H1 (cell line): ENCODE measurements at regions not wholly inside any gene's neighbourhood (a gene's known extent, or its start where the extent isn't known, plus 50 kb on each side); places are given as distances from the start of the nearest gene placed in this dataset.

Experiments
- BCL11A ChIP-seq, 2 experiments: IDR thresholded peaks; one replicate each; pipeline ENCODE4 v1.6.1; 2011; ENCODE audit warnings: low read depth in 2 of 2, low read length in 2 of 2, mild to moderate bottlenecking in 2 of 2
- CBX5 ChIP-seq: fragments of 300-800, 300-1000 bp; sonication (generic); IDR thresholded peaks from 2 replicates; pipeline ENCODE4 v1.7.1; 2016; ENCODE audit warnings: antibody characterized with exemption, low read length, low read depth
- CBX8 ChIP-seq: fragments of 300-800, 300-1000 bp; sonication (generic); IDR thresholded peaks from 2 replicates; pipeline ENCODE4 v1.7.1; 2016; ENCODE audit warnings: low read depth, low read length, borderline replicate concordance
- EP300 ChIP-seq, 2 experiments: IDR thresholded peaks; 1 replicate in 1 of 2; 2 replicates in 1 of 2; pipeline ENCODE4 v1.6.1; 2011 to 2012; ENCODE audit warnings: low read depth in 2 of 2, low read length in 2 of 2, mild to moderate bottlenecking in 2 of 2, borderline replicate concordance in 1 of 2, inconsistent platforms in 1 of 2, moderate library complexity in 1 of 2
- GABPA ChIP-seq: IDR thresholded peaks from 2 replicates; pipeline ENCODE4 v1.6.1; 2011; ENCODE audit warnings: mild to moderate bottlenecking, low read length, moderate library complexity, borderline replicate concordance; ENCODE audit not compliant: insufficient read depth
- PHF8 ChIP-seq: fragments of 200-600 bp; sonication (generic); conservative IDR thresholded peaks from 2 replicates; pipeline ENCODE4 v1.7.1; 2012; ENCODE audit warnings: low read depth, mild to moderate bottlenecking, inconsistent platforms, low read length, moderate library complexity
- ZNF274 ChIP-seq: IDR thresholded peaks from 2 replicates; pipeline ENCODE4 v1.7.0; 2012; ENCODE audit warnings: low read length, borderline replicate concordance; ENCODE audit errors: extremely low read depth

DNA sequence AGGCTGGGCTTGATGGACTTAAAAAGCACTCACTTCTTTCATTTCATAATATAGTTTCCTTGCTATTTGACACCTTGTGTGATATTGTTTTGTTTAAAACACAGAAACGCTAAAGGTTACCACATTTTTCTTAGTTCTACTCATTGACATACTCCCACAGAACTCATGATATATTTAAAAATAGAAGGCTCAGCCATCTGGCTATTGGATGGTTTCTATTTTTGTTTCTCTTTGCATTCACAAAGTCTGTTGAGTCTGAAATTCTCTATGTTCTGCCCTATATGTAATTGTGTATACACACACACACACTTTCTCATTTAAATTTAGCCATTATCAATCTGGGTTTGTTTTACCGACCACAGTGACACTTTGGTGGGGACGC is 128.2 kb downstream of the SOX2 start (continued):
- TF ChIP-seq CBX5 (no peak), GABPA (no peak), CBX8 (no peak), PHF8 (no peak), EP300 (IDR thresholded peaks at IDR 0.05; ENCODE audit: borderline replicate concordance in 1 of 2, low read depth in 2 of 2, low read length in 2 of 2) (no peak), ZNF274 (no peak), BCL11A (IDR thresholded peaks at IDR 0.05; ENCODE audit: low read depth in 2 of 2, low read length in 2 of 2) (no peak)
